Panc1 (cell line): ENCODE measurements at regions not wholly inside any gene's neighbourhood (a gene's known extent, or its start where the extent isn't known, plus 50 kb on each side); places are given as distances from the start of the nearest gene placed in this dataset.

Source experiments
- ATAC-seq: fragments of 200-7000 bp; cut with Tn5 transposase; 2 replicates; pipeline ENCODE4 v1.9.1; 2020; ENCODE audit warnings: mild to moderate bottlenecking, moderate library complexity
- BruUV-seq: library from RNA; stranded (reverse); fragments of 400-500 nt; replicated peaks from 2 replicates; lab custom pipeline; 2021; lab: Mats Ljungman, UMichigan
- CTCF ChIA-PET: fragments of 300-600 bp; sonication (Branson Sonifier 250); formaldehyde crosslinking; loops from one replicate; lab custom pipeline; 2022; ENCODE audit warnings: antibody characterized with exemption; lab: Charles Lee
- POLR2A ChIA-PET: fragments of 300-600 bp; sonication (Branson Sonifier 250); formaldehyde crosslinking; loops from one replicate; lab custom pipeline; 2022; ENCODE audit warnings: antibody characterized with exemption; lab: Charles Lee
- DNase-seq: peaks from one replicate; pipeline ENCODE4 v3.0.0-alpha.2; 2010; ENCODE audit warnings: low read depth, low spot score
- H3K27ac ChIP-seq: 2 replicates; pipeline ENCODE4 v1.5.1; 2011; ENCODE audit warnings: mild to moderate bottlenecking, low read length, inconsistent platforms
- H3K27me3 ChIP-seq: fragments of 200-500 bp; sonication (Bioruptor generic); 2 replicates; pipeline ENCODE4 v1.6.0; 2014; ENCODE audit warnings: low read length, inconsistent platforms; ENCODE audit not compliant: control insufficient read depth, insufficient read depth
- H3K36me3 ChIP-seq: fragments of 200-500 bp; sonication (Bioruptor generic); 2 replicates; pipeline ENCODE4 v1.5.1; 2014; ENCODE audit warnings: inconsistent platforms, mild to moderate bottlenecking, low read length, moderate library complexity; ENCODE audit not compliant: control insufficient read depth, insufficient read depth
- H3K4me1 ChIP-seq: 2 replicates; pipeline ENCODE4 v1.5.1; 2011; ENCODE audit warnings: inconsistent platforms, mild to moderate bottlenecking, low read length, moderate library complexity; ENCODE audit not compliant: control insufficient read depth, insufficient read depth
- H3K4me3 ChIP-seq, 2 experiments: 2 replicates each; pipeline ENCODE4 v1.5.1; 2011 to 2012; ENCODE audit warnings: low read depth in 2 of 2, low read length in 2 of 2, mild to moderate bottlenecking in 2 of 2, inconsistent platforms in 1 of 2, moderate library complexity in 1 of 2
- H3K9me3 ChIP-seq: fragments of 200-500 bp; sonication (Bioruptor generic); 2 replicates; pipeline ENCODE4 v1.5.1; 2014; ENCODE audit warnings: low read depth, mild to moderate bottlenecking, inconsistent platforms, low read length, moderate library complexity; ENCODE audit not compliant: control insufficient read depth, insufficient read depth
- CTCF ChIP-seq: fragments of 450-650 bp; IDR thresholded peaks from 2 replicates; pipeline ENCODE4 v1.5.1; 2017; ENCODE audit warnings: mild to moderate bottlenecking
- POLR2AphosphoS5 ChIP-seq: IDR thresholded peaks from 2 replicates; pipeline ENCODE4 v1.6.1; 2012; ENCODE audit warnings: mild to moderate bottlenecking, low read depth, low read length, moderate library complexity
- REST ChIP-seq, 2 experiments: IDR thresholded peaks; 2 replicates each; pipeline ENCODE4 v1.6.1; 2011 to 2012; ENCODE audit warnings: low read depth in 2 of 2, control low read depth in 1 of 2, low read length in 1 of 2, mild to moderate bottlenecking in 1 of 2, moderate library complexity in 1 of 2; ENCODE audit not compliant: insufficient read depth in 1 of 2
- SIN3A ChIP-seq: IDR thresholded peaks from 2 replicates; pipeline ENCODE4 v1.6.1; 2012; ENCODE audit warnings: low read depth, mild to moderate bottlenecking, low read length, moderate library complexity, borderline replicate concordance; ENCODE audit not compliant: insufficient read depth
- TCF7L2 ChIP-seq: IDR thresholded peaks from 2 replicates; pipeline ENCODE4 v1.6.1; 2011; ENCODE audit warnings: mild to moderate bottlenecking, low read depth, low read length, inconsistent platforms
- in situ Hi-C: cut with HindIII; loops from 2 replicates; pipeline ENCODE4 v1.10.0; 2016; ENCODE audit warnings: low sequenced_read_pairs, low pct_unique_long_range_greater_than_20kb
- intact Hi-C: fragments of 100-400 bp; cut with micrococcal nuclease; formaldehyde crosslinking; loops from one replicate; pipeline ENCODE4 v1.10.0; 2022; ENCODE audit not compliant: unreplicated experiment

DNA sequence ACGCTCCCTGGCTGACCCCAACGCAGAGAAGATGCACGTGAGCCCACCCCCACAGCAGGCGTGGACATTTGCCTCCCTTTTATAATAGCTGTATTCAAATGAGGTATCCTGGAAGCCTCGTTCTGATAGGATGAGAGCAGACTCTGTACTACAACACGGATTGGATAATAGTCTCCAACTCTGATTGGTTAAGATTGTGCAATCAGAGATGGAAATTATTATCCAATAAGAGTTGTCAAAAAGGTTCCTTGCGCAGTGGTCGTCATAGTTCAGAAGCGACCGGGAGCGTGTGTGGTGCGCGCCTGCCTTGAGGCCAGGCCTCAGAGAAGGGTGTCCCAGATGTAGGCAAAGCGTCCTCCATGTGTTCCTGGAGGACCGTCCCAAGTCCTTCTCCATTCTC lies 104.6 kb downstream of the USP22 start:
- intact Hi-C loops = no loop called here

DNA sequence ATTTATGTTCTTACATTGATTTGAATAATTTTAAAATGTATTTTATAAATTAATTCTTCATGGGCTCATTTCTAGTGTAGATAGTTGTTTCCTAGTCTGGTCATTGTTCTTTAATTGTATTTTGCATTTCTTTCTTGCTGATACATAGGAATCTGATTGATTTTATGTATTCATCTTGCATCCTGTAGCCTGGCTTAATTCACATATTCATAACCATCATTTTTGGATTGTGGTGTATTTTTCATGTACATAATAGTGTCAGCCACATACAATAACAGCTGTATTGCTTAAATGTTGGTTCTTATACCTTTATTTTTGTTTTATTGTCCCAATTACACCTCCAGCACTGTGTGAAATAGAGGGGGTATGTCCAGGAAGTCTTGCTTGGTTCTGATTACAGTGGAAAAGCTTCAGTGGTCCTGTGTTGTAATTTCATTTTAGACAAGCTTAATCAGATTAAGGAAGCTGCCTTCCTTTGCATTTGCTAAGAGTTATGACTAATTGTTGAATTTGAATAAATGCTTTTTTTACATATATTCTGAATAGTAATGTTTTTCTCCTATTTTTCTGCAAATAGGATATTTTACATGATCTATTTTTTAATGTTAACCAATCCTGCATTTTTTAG lies 103.7 kb downstream of the USP22 start:
- Histone ChIP-seq H3K4me1 (peaks cover 3% of the 10 kb centered on the region; the same call in 1 of the 2 replicates), H3K9me3 (no peaks in the 10 kb centered on the region), H3K27ac (no peak overlapping the region), H3K36me3 (no peaks in the 10 kb centered on the region), H3K4me3 (no peak overlapping the region), H3K27me3 (no peaks in the 10 kb centered on the region)
- intact Hi-C loops (no loop called here), in situ Hi-C loops (no loop called here)
- no peak for ATAC-seq
- TF ChIP-seq POLR2AphosphoS5 (no peak), TCF7L2 (no peak), CTCF (no peak), SIN3A (no peak), REST (IDR thresholded peaks at IDR 0.05; ENCODE audit: insufficient read depth in 1 of 2, low read depth in 2 of 2, low read length in 1 of 2) (no peak)
- no peak for DNase-seq
- ChIA-PET CTCF (no interaction called here), POLR2A (no interaction called here)
- no TSS peak for BruUV-seq

More for the DNA sequence above, 104.6 kb downstream of the USP22 start:
- peaks cover 3% of the 10 kb centered on the region; the same call in 1 of the 2 replicates for H3K4me1 ChIP-seq
- POLR2A ChIA-PET = no interaction called here
- H3K36me3 ChIP-seq = no peaks in the 10 kb centered on the region
- BruUV-seq = no TSS peak
- no peak overlapping the region for H3K4me3 ChIP-seq
- ATAC-seq = no peak
- DNase-seq = no peak
- H3K9me3 ChIP-seq = no peaks in the 10 kb centered on the region
- H3K27me3 ChIP-seq = no peaks in the 10 kb centered on the region
- in situ Hi-C loops = no loop called here
- no peak for TF ChIP-seq SIN3A
- no peak for TF ChIP-seq REST (IDR thresholded peaks at IDR 0.05; ENCODE audit: insufficient read depth in 1 of 2, low read depth in 2 of 2, low read length in 1 of 2)
- TF ChIP-seq TCF7L2 = no peak
- TF ChIP-seq CTCF = no peak
- no peak for TF ChIP-seq POLR2AphosphoS5
- H3K27ac ChIP-seq = no peak overlapping the region
- CTCF ChIA-PET = no interaction called here
